ENCODE measurements at regions not wholly inside any gene's neighbourhood (a gene's known extent, or its start where the extent isn't known, plus 50 kb on each side); places are given as distances from the start of the nearest gene placed in this dataset.

- Histone ChIP-seq H2BK12ac (ENCODE audit: insufficient read length, low read depth, low read length) (no peak overlapping the region), H2BK20ac (ENCODE audit: low read depth, low read length, poor library complexity, severe bottlenecking) (no peak overlapping the region), H3K4ac (ENCODE audit: low read depth, low read length) (no peak overlapping the region), H3K14ac (ENCODE audit: insufficient read depth, low read length) (no peak overlapping the region), H2BK120ac (ENCODE audit: low read depth, low read length, poor library complexity, severe bottlenecking) (no peak overlapping the region), H3K23me2 (ENCODE audit: insufficient read length, low read depth, low read length, poor library complexity, severe bottlenecking) (no peaks in the 10 kb centered on the region), H4K91ac (ENCODE audit: insufficient read length, low read depth, low read length) (no peak overlapping the region), H3K4me2 (ENCODE audit: insufficient read depth, insufficient read length, low read length) (no peak overlapping the region), H3K23ac (ENCODE audit: insufficient read length, low read depth, low read length) (no peak overlapping the region), H2AFZ (ENCODE audit: low read length) (no peak overlapping the region), H3K9ac (ENCODE audit: extremely low read depth, insufficient read length, low read length) (no peak overlapping the region), H3K4me1 (ENCODE audit: insufficient read depth, low read length) (no peaks in the 10 kb centered on the region), H2BK5ac (ENCODE audit: insufficient read length, low read length) (no peak overlapping the region), H2AK5ac (ENCODE audit: insufficient read length, low read length) (no peak overlapping the region), H4K8ac (replicated peaks; ENCODE audit: insufficient read length, low read depth, low read length) (no peak overlapping the region), H4K5ac (ENCODE audit: insufficient read length, low read depth, low read length) (no peak overlapping the region), H3K79me2 (ENCODE audit: insufficient read depth, low read length) (no peaks in the 10 kb centered on the region), H3K79me1 (ENCODE audit: insufficient read depth, low read depth, low read length, poor library complexity, severe bottlenecking) (no peaks in the 10 kb centered on the region), H4K20me1 (ENCODE audit: control insufficient read depth, insufficient read depth, insufficient read length) (no peaks in the 10 kb centered on the region), H3K9me3 (ENCODE audit: control insufficient read depth, low read depth, low read length) (no peaks in the 10 kb centered on the region), H3K27me3 (ENCODE audit: insufficient read depth, low read length) (no peaks in the 10 kb centered on the region), H3K56ac (ENCODE audit: insufficient read length, low read depth, low read length) (no peak overlapping the region), H3T11ph (ENCODE audit: low read length) (no peak overlapping the region), H3K27ac (ENCODE audit: insufficient read length, low read depth, low read length) (no peak overlapping the region), H3K18ac (ENCODE audit: insufficient read length, low read depth, low read length) (no peak overlapping the region), H2BK15ac (ENCODE audit: low read depth, low read length) (no peak overlapping the region)
- no CpG with 5 or more reads among the region's 2 CpGs for WGBS (ENCODE audit: extremely low coverage, insufficient read length, low lambda C conversion rate)
- H3K36me3 Mint-ChIP-seq (ENCODE audit: insufficient read depth in 1 of 3, low read depth in 3 of 3), result no peaks in the 10 kb centered on the region
- H3K27ac Mint-ChIP-seq, result no peak overlapping the region; a peak in 1 of 7 replicates
- TF ChIP-seq CTCF (conservative IDR thresholded peaks at IDR 0.05), result no peak
- DNase-seq, result no peak
- H3K4me1 Mint-ChIP-seq, result peaks cover 4 to 5% of the 10 kb centered on the region in 2 experiments; a peak in 3 of 4 replicates
- H3K27me3 Mint-ChIP-seq (ENCODE audit: low read depth), result no peaks in the 10 kb centered on the region
- no peaks in the 10 kb centered on the region for H3K9me3 Mint-ChIP-seq
- H3K4me3 Mint-ChIP-seq, result no peak overlapping the region
These were observed 325.7 kb downstream of the CNTN3 start for GRCh38 chr3:74288761-74289160.

All from H9 (cell line).